K562 (cell line): ENCODE measurements at regions not wholly inside any gene's neighbourhood (a gene's known extent, or its start where the extent isn't known, plus 50 kb on each side); places are given as distances from the start of the nearest gene placed in this dataset.

Experiments used
- ATAC-seq: fragments of 200-7000 bp; cut with Tn5 transposase; 3 replicates; pipeline ENCODE4 v1.9.1; 2020; ENCODE audit warnings: moderate library complexity
- BruUV-seq: library from RNA; stranded (reverse); fragments of 400-500 nt; replicated peaks from 2 replicates; lab custom pipeline; 2021; lab: Mats Ljungman, UMichigan
- CTCF ChIA-PET: fragments of 300-600 bp; formaldehyde crosslinking; extraction: SDS; loops from one replicate; lab custom pipeline; 2021; ENCODE audit warnings: low intra/inter-chr PET ratio; lab: Yijun Ruan, JAX
- POLR2A ChIA-PET: fragments of 300-600, 350-650 bp; sonication (Branson Sonifier 250); formaldehyde crosslinking; extraction: SDS; loops from one replicate; lab custom pipeline; 2021; ENCODE audit warnings: antibody characterized with exemption, inconsistent platforms; lab: Yijun Ruan, JAX
- DNase-seq, 4 experiments: peaks; one replicate each; pipeline versions ENCODE4 v3.0.0 to v3.0.0-alpha.2; 2011 to 2018; ENCODE audit warnings: low spot score in 3 of 4, mixed read lengths in 3 of 4; ENCODE audit errors: extremely low read depth in 1 of 4
- FAIRE-seq: peaks from 2 replicates; lab custom pipeline; 2011; peaks lifted over from hg19 to GRCh38; lab: Jason Lieb, UNC
- H2AFZ ChIP-seq: 2 replicates; pipeline ENCODE4 v1.6.0; 2011; ENCODE audit warnings: low read depth, low read length, control low read depth, inconsistent platforms
- H3K27ac ChIP-seq: fragments of 200-600 bp; 3 replicates; pipeline ENCODE4 v1.8.0; 2011; ENCODE audit warnings: low read depth, mild to moderate bottlenecking, control low read depth, inconsistent platforms, low read length, moderate library complexity, mixed read lengths; ENCODE audit errors: extremely low read depth
- H3K27me3 ChIP-seq, 2 experiments: fragments of 300-600 bp in 1 of 2; 2 replicates in 1 of 2; 3 replicates in 1 of 2; pipeline versions ENCODE4 v1.6.0 to v1.8.0; 2011; ENCODE audit warnings: inconsistent platforms in 2 of 2, low read length in 2 of 2, mild to moderate bottlenecking in 1 of 2, mixed read lengths in 1 of 2, moderate library complexity in 1 of 2; ENCODE audit not compliant: control insufficient read depth in 2 of 2, insufficient read depth in 2 of 2
- H3K36me3 ChIP-seq: fragments of 300-600 bp; 3 replicates; pipeline ENCODE4 v1.8.0; 2011; ENCODE audit warnings: mild to moderate bottlenecking, low read length, inconsistent platforms; ENCODE audit not compliant: control insufficient read depth, insufficient read depth
- H3K4me1 ChIP-seq, 2 experiments: fragments of 200-600 bp in 1 of 2; replicated peaks in 1 of 2; 2 replicates in 1 of 2; 3 replicates in 1 of 2; pipeline versions ENCODE4 v1.5.1 to v1.8.0; 2011; ENCODE audit warnings: inconsistent platforms in 2 of 2, low read length in 2 of 2, mild to moderate bottlenecking in 1 of 2, mixed read lengths in 1 of 2, moderate library complexity in 1 of 2; ENCODE audit not compliant: control insufficient read depth in 2 of 2, insufficient read depth in 2 of 2
- H3K4me2 ChIP-seq: 2 replicates; pipeline ENCODE4 v1.6.1; 2011; ENCODE audit warnings: low read length, control low read depth, inconsistent platforms, mixed read lengths; ENCODE audit not compliant: insufficient read depth
- H3K4me3 ChIP-seq: fragments of 200-600 bp; sonication (generic), shearing (Covaris generic); 2 replicates; pipeline ENCODE4 v1.5.1; 2016; ENCODE audit warnings: control low read depth, inconsistent platforms
- H3K79me2 ChIP-seq: fragments of 200-600 bp; 3 replicates; pipeline ENCODE4 v1.8.0; 2011; ENCODE audit warnings: low read length, inconsistent platforms; ENCODE audit not compliant: control insufficient read depth, insufficient read depth
- H3K9ac ChIP-seq, 2 experiments: 2 replicates each; pipeline versions ENCODE4 v1.6.0 to v1.6.1; 2011; ENCODE audit warnings: low read depth in 2 of 2, low read length in 2 of 2, control low read depth in 1 of 2, inconsistent platforms in 1 of 2, mild to moderate bottlenecking in 1 of 2, mixed read lengths in 1 of 2; ENCODE audit not compliant: insufficient read depth in 1 of 2
- H3K9me1 ChIP-seq: one replicate; pipeline ENCODE4 v1.6.0; 2011; ENCODE audit warnings: inconsistent platforms, mild to moderate bottlenecking, low read length, moderate library complexity; ENCODE audit not compliant: control insufficient read depth, insufficient read depth
- H3K9me3 ChIP-seq: replicated peaks from 2 replicates; pipeline ENCODE4 v1.5.1; 2011; ENCODE audit warnings: low read depth, low read length, inconsistent platforms; ENCODE audit not compliant: control insufficient read depth, insufficient read depth
- H4K20me1 ChIP-seq: replicated peaks from 2 replicates; pipeline ENCODE4 v1.6.1; 2011; ENCODE audit warnings: low read length, inconsistent platforms, mixed read lengths; ENCODE audit not compliant: control insufficient read depth, insufficient read depth
- CTBP1 ChIP-seq: fragments of 450-650 bp; IDR thresholded peaks from 2 replicates; pipeline ENCODE4 v1.6.1; 2016; ENCODE audit warnings: borderline replicate concordance
- FOXJ2 ChIP-seq: fragments of 200-800 bp; sonication (Bioruptor generic); IDR thresholded peaks from 2 replicates; pipeline ENCODE4 v1.6.1; 2016; ENCODE audit warnings: missing genetic modification characterization, missing compliant biosample characterization
- GTF2A2 ChIP-seq: IDR thresholded peaks from 2 replicates; pipeline ENCODE4 v1.6.1; 2016; ENCODE audit warnings: mild to moderate bottlenecking, missing genetic modification characterization, missing compliant biosample characterization
- HMG20A ChIP-seq: fragments of 450-650 bp; formaldehyde crosslinking; conservative IDR thresholded peaks from 2 replicates; pipeline ENCODE4 v1.4.0; 2020; ENCODE audit warnings: mild to moderate bottlenecking, mixed read lengths
- MTF1 ChIP-seq: fragments of 250-450 bp; sonication (Bioruptor Pico); IDR thresholded peaks from 2 replicates; pipeline ENCODE4 v1.9.0; 2021; ENCODE audit warnings: moderate library complexity, mild to moderate bottlenecking, inconsistent platforms, borderline replicate concordance
- NFE2 ChIP-seq: IDR thresholded peaks from 2 replicates; pipeline ENCODE4 v1.6.1; 2014; ENCODE audit warnings: antibody characterized with exemption, low read depth
- SAFB ChIP-seq: fragments of 200-400 bp; formaldehyde crosslinking; IDR thresholded peaks from 2 replicates; pipeline ENCODE4 v1.6.1; 2017; ENCODE audit warnings: low read depth, low read length, borderline replicate concordance
- TAF15 ChIP-seq: fragments of 200-400 bp; formaldehyde crosslinking; IDR thresholded peaks from 2 replicates; pipeline ENCODE4 v1.6.1; 2017; ENCODE audit warnings: mild to moderate bottlenecking, low read depth, low read length, moderate library complexity
- TSC22D4 ChIP-seq: fragments of 450-650 bp; IDR thresholded peaks from 2 replicates; pipeline ENCODE4 v1.6.1; 2016; ENCODE audit warnings: missing genetic modification characterization, missing biosample characterization, control low read depth
- ZNF408 ChIP-seq: fragments of 250-450 bp; sonication (Bioruptor Pico); IDR thresholded peaks from 2 replicates; pipeline ENCODE4 v1.4.0; 2020; ENCODE audit warnings: low read depth, mild to moderate bottlenecking, moderate library complexity
- WGBS: fragments of 100-300 bp; shearing (Covaris generic); methylation state at CpG from one replicate; pipeline ENCODE4 v1.1.6; 2016; ENCODE audit warnings: low coverage, mixed read lengths; ENCODE audit not compliant: insufficient coverage; ENCODE audit errors: missing lambda C conversion rate; 5-methylcytosine and 5-hydroxymethylcytosine counted together
- in situ Hi-C: fragments of 300-500 bp; cut with MboI; formaldehyde crosslinking; loops from 4 replicates; pipeline ENCODE4 v1.15.0; 2018; ENCODE audit warnings: inconsistent platforms, mixed read lengths
- intact Hi-C: fragments of 100-400 bp; cut with micrococcal nuclease; formaldehyde crosslinking; loops from 2 replicates; pipeline ENCODE4 v1.14.2; 2022
- TF ChIP-seq, protein P1 (sequence below): fragments of 450-650 bp; conservative IDR thresholded peaks from 2 replicates; pipeline ENCODE4 v1.6.1; 2016; ENCODE audit warnings: missing genetic modification characterization, low read depth, mild to moderate bottlenecking, control low read depth, missing compliant biosample characterization
- TF ChIP-seq, protein P2 (sequence below), 2 experiments: fragments of 250-450 bp in 1 of 2; fragments of 450-650 bp in 1 of 2; sonication (Bioruptor Pico) in 1 of 2; IDR thresholded peaks; 2 replicates each; pipeline versions ENCODE4 v1.6.1 to v1.8.0; 2016 to 2021; ENCODE audit warnings: mild to moderate bottlenecking in 2 of 2, moderate library complexity in 2 of 2, missing compliant biosample characterization in 1 of 2, missing genetic modification characterization in 1 of 2
- TF ChIP-seq, protein P3 (sequence below): fragments of 450-650 bp; formaldehyde crosslinking; conservative IDR thresholded peaks from 2 replicates; pipeline ENCODE4 v1.4.0; 2022; ENCODE audit warnings: mild to moderate bottlenecking, missing genetic modification characterization

DNA sequence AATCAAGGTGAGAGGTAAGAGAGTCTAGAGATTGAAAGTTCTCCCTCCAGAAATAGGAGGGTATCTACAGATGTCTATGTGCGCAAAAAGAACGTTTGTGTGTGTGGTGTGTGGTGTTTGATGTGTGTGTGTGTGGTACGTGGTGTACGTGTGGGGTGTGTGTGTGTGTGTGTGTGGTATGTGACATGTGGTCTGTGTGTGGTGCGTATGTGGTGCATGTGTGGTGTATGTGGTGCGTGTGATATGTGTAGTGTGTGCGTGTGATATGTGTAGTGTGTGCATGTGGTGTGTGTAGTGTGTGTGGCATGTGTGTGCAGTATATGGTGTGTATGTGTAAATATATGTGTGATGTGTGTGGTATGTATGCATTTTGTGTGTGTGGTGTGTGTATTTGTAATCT lies 73.0 kb upstream of the LRRC4C start:
- in situ Hi-C loops: no loop called here
- H3K27me3 ChIP-seq: no peaks in the 10 kb centered on the region
- no peak for FAIRE-seq
- H3K27ac ChIP-seq: no peak overlapping the region
- intact Hi-C loops: no loop called here
- TF ChIP-seq TAF15 (no peak), TSC22D4 (tag) (0 out of 2 replicates have a peak, but pooled peaks have one; percentile 41), NFE2 (no peak)
- no peaks in the 10 kb centered on the region for H3K9me1 ChIP-seq
- H3K9ac ChIP-seq: no peak overlapping the region
- no TSS peak for BruUV-seq
- POLR2A ChIA-PET: no interaction called here
- DNase-seq: no peak
- H3K4me3 ChIP-seq: no peak overlapping the region
- no peaks in the 10 kb centered on the region for H4K20me1 ChIP-seq
- CTCF ChIA-PET: no interaction called here
- H3K36me3 ChIP-seq: no peaks in the 10 kb centered on the region
- no peak overlapping the region for H2AFZ ChIP-seq
- H3K4me2 ChIP-seq: no peak overlapping the region
- ATAC-seq: no peak
- no peaks in the 10 kb centered on the region for H3K9me3 ChIP-seq
- no peaks in the 10 kb centered on the region for H3K4me1 ChIP-seq
- no peaks in the 10 kb centered on the region for H3K79me2 ChIP-seq
- WGBS: 1% methylated on average over 7 of the region's 7 CpGs

GRCh38 chr11:41533761-41534160 lies 74.3 kb upstream of the LRRC4C start:
- 0% methylated on average over 1 of the region's 1 CpG for WGBS
- no TSS peak for BruUV-seq
- DNase-seq: no peak
- Histone ChIP-seq H3K9ac (no peak overlapping the region), H4K20me1 (no peaks in the 10 kb centered on the region), H3K4me1 (no peaks in the 10 kb centered on the region), H3K27me3 (no peaks in the 10 kb centered on the region), H2AFZ (no peak overlapping the region), H3K9me3 (no peaks in the 10 kb centered on the region), H3K27ac (no peak overlapping the region), H3K79me2 (no peaks in the 10 kb centered on the region), H3K36me3 (no peaks in the 10 kb centered on the region), H3K4me2 (no peak overlapping the region), H3K4me3 (no peak overlapping the region), H3K9me1 (no peaks in the 10 kb centered on the region)
- no peak for ATAC-seq
- in situ Hi-C loops (no loop called here), intact Hi-C loops (no loop called here)
- no peak for FAIRE-seq
- POLR2A ChIA-PET: no interaction called here
- CTCF ChIA-PET: no interaction called here
- TF ChIP-seq FOXJ2 (tag) (no peak), MTF1 (CRISPR knock-in tag) (no peak), CTBP1 (no peak), GTF2A2 (tag) (no peak), NFE2 (no peak), HMG20A (CRISPR knock-in tag) (no peak), SAFB (no peak), ZNF408 (CRISPR knock-in tag) (no peak)
- TF ChIP-seq, protein P1, sequence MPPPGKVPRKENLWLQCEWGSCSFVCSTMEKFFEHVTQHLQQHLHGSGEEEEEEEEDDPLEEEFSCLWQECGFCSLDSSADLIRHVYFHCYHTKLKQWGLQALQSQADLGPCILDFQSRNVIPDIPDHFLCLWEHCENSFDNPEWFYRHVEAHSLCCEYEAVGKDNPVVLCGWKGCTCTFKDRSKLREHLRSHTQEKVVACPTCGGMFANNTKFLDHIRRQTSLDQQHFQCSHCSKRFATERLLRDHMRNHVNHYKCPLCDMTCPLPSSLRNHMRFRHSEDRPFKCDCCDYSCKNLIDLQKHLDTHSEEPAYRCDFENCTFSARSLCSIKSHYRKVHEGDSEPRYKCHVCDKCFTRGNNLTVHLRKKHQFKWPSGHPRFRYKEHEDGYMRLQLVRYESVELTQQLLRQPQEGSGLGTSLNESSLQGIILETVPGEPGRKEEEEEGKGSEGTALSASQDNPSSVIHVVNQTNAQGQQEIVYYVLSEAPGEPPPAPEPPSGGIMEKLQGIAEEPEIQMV (tag): no peak
- TF ChIP-seq, protein P2, sequence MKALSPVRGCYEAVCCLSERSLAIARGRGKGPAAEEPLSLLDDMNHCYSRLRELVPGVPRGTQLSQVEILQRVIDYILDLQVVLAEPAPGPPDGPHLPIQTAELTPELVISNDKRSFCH (CRISPR knock-in tag; IDR thresholded peaks at IDR 0.05): no peak
- TF ChIP-seq, protein P2 (tag; IDR thresholded peaks at IDR 0.05): no peak
- TF ChIP-seq, protein P3, sequence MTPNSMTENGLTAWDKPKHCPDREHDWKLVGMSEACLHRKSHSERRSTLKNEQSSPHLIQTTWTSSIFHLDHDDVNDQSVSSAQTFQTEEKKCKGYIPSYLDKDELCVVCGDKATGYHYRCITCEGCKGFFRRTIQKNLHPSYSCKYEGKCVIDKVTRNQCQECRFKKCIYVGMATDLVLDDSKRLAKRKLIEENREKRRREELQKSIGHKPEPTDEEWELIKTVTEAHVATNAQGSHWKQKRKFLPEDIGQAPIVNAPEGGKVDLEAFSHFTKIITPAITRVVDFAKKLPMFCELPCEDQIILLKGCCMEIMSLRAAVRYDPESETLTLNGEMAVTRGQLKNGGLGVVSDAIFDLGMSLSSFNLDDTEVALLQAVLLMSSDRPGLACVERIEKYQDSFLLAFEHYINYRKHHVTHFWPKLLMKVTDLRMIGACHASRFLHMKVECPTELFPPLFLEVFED (CRISPR knock-in tag): no peak
